Activated B cell treated with CpG ODN at 0.5 μM for 24 hours (primary cell): ENCODE measurements at regions not wholly inside any gene's neighbourhood (a gene's known extent, or its start where the extent isn't known, plus 50 kb on each side); places are given as distances from the start of the nearest gene placed in this dataset.

ENCODE experiments used
- ATAC-seq: fragments of 200-7000 bp; cut with Tn5 transposase; one replicate; pipeline ENCODE4 v1.10.0; 2021; ENCODE audit warnings: low read depth, mild to moderate bottlenecking, moderate library complexity
- CTCF ChIA-PET: fragments of 350-600 bp; sonication (Branson Sonifier 250); formaldehyde crosslinking; loops from one replicate; lab custom pipeline; 2021; ENCODE audit warnings: antibody characterized with exemption; lab: Charles Lee
- POLR2A ChIA-PET: fragments of 350-600 bp; sonication (Branson Sonifier 250); formaldehyde crosslinking; loops from one replicate; lab custom pipeline; 2021; ENCODE audit warnings: antibody characterized with exemption; lab: Charles Lee
- DNase-seq: peaks from one replicate; pipeline ENCODE4 v3.0.0; 2022
- H3K27ac Mint-ChIP-seq: one replicate; pipeline ENCODE4 v1.8.0; 2020; ENCODE audit warnings: mixed read lengths
- H3K27me3 Mint-ChIP-seq: one replicate; pipeline ENCODE4 v1.8.0; 2021; ENCODE audit warnings: mixed read lengths
- H3K36me3 Mint-ChIP-seq: one replicate; pipeline ENCODE4 v1.8.0; 2021; ENCODE audit warnings: low read depth, mixed read lengths
- H3K4me1 Mint-ChIP-seq: one replicate; pipeline ENCODE4 v1.8.0; 2021; ENCODE audit warnings: mixed read lengths
- H3K4me3 Mint-ChIP-seq: one replicate; pipeline ENCODE4 v1.8.0; 2020; ENCODE audit warnings: mild to moderate bottlenecking, mixed read lengths
- H3K9me3 Mint-ChIP-seq: one replicate; pipeline ENCODE4 v1.8.0; 2020; ENCODE audit warnings: mixed read lengths
- intact Hi-C: fragments of 100-400 bp; cut with micrococcal nuclease; formaldehyde crosslinking; loops from one replicate; pipeline ENCODE4 v1.15.1; 2024
- TF ChIP-seq, protein P1 (sequence below): fragments of 200-600 bp; IDR thresholded peaks from one replicate; pipeline ENCODE4 v1.8.0; 2022; ENCODE audit warnings: antibody characterized with exemption, mild to moderate bottlenecking

DNA sequence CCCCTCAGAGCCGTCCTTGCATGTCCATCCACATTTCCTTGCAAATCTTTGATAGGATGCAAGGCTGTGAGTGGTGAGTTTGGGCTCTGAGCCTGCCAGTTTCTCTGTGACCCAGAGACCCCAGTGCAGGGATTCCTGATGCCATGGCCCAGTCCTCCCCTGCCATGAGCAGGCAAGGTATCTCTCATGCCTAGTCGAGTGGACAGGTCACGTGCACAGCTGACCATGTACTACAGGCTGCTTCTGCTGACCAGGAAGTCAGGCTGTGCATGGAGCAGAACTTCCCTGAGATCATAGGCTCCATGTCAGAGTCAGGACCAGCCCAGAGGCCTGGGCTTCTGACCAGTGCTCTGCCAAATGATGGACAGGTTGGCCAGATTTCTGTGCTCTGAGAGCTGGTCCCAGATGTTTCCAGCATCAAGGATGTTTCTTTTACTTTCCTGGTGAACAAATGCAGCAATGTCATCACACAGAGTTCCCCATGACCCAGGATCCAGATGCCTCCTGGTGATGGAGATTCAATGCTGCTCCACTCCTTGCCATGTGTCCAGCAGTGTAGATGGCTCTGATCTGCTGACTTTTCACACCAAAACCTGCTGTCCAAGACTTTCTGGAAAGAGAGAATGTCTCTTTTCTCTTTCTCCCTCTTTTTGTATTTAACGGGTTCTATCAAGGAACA, 321.6 kb upstream of the HS6ST1 start:
- TF ChIP-seq, protein P1, sequence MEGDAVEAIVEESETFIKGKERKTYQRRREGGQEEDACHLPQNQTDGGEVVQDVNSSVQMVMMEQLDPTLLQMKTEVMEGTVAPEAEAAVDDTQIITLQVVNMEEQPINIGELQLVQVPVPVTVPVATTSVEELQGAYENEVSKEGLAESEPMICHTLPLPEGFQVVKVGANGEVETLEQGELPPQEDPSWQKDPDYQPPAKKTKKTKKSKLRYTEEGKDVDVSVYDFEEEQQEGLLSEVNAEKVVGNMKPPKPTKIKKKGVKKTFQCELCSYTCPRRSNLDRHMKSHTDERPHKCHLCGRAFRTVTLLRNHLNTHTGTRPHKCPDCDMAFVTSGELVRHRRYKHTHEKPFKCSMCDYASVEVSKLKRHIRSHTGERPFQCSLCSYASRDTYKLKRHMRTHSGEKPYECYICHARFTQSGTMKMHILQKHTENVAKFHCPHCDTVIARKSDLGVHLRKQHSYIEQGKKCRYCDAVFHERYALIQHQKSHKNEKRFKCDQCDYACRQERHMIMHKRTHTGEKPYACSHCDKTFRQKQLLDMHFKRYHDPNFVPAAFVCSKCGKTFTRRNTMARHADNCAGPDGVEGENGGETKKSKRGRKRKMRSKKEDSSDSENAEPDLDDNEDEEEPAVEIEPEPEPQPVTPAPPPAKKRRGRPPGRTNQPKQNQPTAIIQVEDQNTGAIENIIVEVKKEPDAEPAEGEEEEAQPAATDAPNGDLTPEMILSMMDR: no peak
- Mint-ChIP-seq H3K27me3 (no peaks in the 10 kb centered on the region), H3K4me1 (no peaks in the 10 kb centered on the region), H3K4me3 (no peak overlapping the region), H3K9me3 (no peaks in the 10 kb centered on the region), H3K27ac (no peak overlapping the region), H3K36me3 (no peaks in the 10 kb centered on the region)
- CTCF ChIA-PET: no interaction called here
- POLR2A ChIA-PET: no interaction called here
- intact Hi-C loops: no loop called here
- no peak for DNase-seq
- no peak for ATAC-seq

DNA sequence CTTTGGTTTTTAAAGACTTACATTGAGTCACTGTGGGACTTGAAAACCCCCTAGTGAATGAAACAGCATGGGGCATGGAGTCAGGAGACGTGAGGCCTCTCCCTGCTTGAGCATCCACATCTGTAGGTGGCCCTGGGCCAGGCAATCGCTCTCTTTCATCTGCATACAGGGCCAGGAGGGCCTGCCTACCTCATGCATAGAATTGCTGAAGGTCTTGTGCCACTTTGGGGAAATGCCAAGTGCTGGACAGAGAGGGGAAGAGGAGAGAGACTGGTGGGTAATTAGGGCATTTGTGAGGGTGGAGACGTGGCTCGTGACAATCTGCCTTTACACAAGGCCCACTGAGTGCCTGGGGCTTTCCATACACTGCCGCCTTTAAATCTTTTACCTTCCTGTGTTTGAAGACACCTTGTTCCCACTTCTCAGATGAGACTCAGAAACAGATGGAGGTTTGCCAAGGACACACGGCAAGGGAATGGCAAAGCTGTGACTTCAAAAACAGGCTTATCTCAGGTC, 322.2 kb upstream of the HS6ST1 start:
- POLR2A ChIA-PET: no interaction called here
- Mint-ChIP-seq H3K4me1 (no peaks in the 10 kb centered on the region), H3K27me3 (peaks cover 3% of the 10 kb centered on the region), H3K4me3 (no peak overlapping the region), H3K27ac (no peak overlapping the region), H3K36me3 (no peaks in the 10 kb centered on the region), H3K9me3 (no peaks in the 10 kb centered on the region)
- no peak for DNase-seq
- CTCF ChIA-PET: no interaction called here
- TF ChIP-seq, protein P1: no peak
- intact Hi-C loops: no loop called here
- no peak for ATAC-seq

GRCh38 chr2:128641421-128642080, 322.9 kb upstream of the HS6ST1 start:
- Mint-ChIP-seq H3K27ac (no peak overlapping the region), H3K27me3 (peaks cover 3% of the 10 kb centered on the region), H3K4me3 (no peak overlapping the region), H3K4me1 (no peaks in the 10 kb centered on the region), H3K36me3 (no peaks in the 10 kb centered on the region), H3K9me3 (no peaks in the 10 kb centered on the region)
- ChIA-PET CTCF (no interaction called here), POLR2A (no interaction called here)
- ATAC-seq (no peak), DNase-seq (no peak)
- intact Hi-C loops: no loop called here
- TF ChIP-seq, protein P1: no peak

DNA sequence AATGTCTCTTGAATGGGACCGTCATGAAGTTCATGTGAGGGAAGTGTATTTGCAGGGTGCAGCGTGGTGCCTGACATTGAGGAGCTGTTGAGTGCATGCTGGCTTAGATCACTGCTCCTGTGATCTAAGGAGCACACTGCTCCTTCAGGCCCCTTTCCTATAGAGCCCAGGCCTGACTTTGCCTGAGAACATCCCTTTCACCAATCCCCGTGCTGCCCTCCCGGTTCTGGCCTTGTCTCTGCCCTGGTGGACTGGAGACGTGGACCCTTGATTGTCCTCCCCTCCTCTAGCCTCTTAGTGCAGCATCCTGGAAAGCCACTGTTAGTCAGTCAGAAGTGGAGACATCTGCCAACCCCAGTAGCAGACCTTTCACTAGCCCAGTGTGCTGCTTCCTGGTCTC, 323.6 kb upstream of the HS6ST1 start:
- Mint-ChIP-seq H3K27ac (no peak overlapping the region), H3K9me3 (no peaks in the 10 kb centered on the region), H3K36me3 (no peaks in the 10 kb centered on the region), H3K4me3 (no peak overlapping the region), H3K4me1 (no peaks in the 10 kb centered on the region), H3K27me3 (peaks cover 3% of the 10 kb centered on the region)
- TF ChIP-seq, protein P1: no peak
- POLR2A ChIA-PET: no interaction called here
- ATAC-seq (no peak), DNase-seq (no peak)
- intact Hi-C loops: no loop called here
- CTCF ChIA-PET: no interaction called here

DNA sequence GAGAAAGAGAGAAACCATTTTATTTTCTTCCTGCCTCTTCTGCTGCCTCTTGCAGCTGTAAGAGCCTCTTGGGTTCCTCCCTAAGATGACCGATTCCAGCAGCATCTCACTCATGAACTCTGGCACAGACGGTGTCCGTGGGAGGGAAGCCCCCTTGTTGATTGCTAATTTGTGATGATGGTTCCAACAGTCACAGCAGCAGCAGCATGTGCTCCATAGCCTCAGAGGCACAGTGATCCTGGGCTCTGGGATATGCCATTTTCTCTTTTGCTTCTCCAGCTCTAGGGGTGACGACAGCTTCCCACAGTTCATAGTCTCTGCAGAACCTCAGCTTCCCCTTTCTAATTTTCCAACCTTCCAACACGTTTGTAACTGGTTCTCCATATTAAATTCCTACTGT, 324.2 kb upstream of the HS6ST1 start:
- Mint-ChIP-seq H3K27me3 (peaks cover 3% of the 10 kb centered on the region), H3K36me3 (no peaks in the 10 kb centered on the region), H3K9me3 (no peaks in the 10 kb centered on the region), H3K27ac (no peak overlapping the region), H3K4me3 (no peak overlapping the region), H3K4me1 (no peaks in the 10 kb centered on the region)
- intact Hi-C loops: no loop called here
- DNase-seq: no peak
- ChIA-PET POLR2A (no interaction called here), CTCF (no interaction called here)
- TF ChIP-seq, protein P1: no peak
- no peak for ATAC-seq
